ENCODE measurements at regions not wholly inside any gene's neighbourhood (a gene's known extent, or its start where the extent isn't known, plus 50 kb on each side); places are given as distances from the start of the nearest gene placed in this dataset.

DNA sequence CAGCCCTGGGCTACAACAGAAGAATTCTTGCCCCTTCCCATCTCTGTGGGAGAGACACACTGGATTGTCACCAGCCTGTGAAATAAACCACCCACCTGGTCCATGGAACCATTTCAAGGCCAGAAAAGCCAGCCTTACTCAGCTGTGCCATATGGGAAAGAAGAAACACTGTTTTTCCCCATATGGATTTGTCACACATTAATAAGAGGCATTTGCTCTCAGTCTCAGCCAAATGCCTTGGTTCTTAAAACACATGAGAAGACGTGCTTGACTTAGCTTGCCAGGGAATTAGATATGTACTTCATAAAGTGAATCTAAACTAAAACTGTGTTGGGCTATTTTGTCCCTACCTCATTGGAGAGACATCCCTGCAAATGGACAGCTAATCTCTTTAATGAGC is 308.6 kb upstream of the TNP1 start:
- H3K36me3 ChIP-seq (ENCODE audit: control insufficient read depth, insufficient read depth, low read length) = no peaks in the 10 kb centered on the region
- peak; percentile 92 for DNase-seq
- peaks cover 8% of the 10 kb centered on the region for H3K4me1 ChIP-seq (ENCODE audit: control insufficient read depth, insufficient read depth, low read length)
- H3K27ac ChIP-seq (ENCODE audit: low read length) = peak overlapping the region; percentile 50
- no peak overlapping the region for H3K4me3 ChIP-seq (ENCODE audit: low read length)
- no peaks in the 10 kb centered on the region for H3K27me3 ChIP-seq (ENCODE audit: control insufficient read depth, insufficient read depth, low read length)
- no peaks in the 10 kb centered on the region for H3K9me3 ChIP-seq (replicated peaks; ENCODE audit: control insufficient read depth, low read depth, low read length)
- no CpG with 5 or more reads among the region's 1 CpG for WGBS (ENCODE audit: insufficient coverage)

DNA sequence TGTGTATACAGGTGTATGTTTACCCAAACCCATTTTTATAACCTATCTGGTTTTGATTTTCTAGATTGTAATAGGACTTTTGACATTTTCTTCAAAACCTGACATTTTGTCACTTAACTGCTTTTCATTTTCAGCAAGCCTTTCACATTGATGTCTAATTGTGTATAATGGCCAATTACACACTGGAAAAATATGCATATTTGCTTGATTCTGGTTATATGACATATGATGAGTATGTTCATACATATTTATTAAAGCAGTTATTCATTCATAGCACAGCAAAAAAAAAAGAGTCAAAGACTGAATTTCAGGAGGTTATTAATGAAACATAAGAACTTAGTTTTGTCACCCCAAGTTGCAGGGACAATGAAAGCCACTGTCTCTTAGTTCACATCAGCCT is 307.7 kb upstream of the TNP1 start:
- Histone ChIP-seq H3K27me3 (ENCODE audit: control insufficient read depth, insufficient read depth, low read length) (no peaks in the 10 kb centered on the region), H3K4me1 (ENCODE audit: control insufficient read depth, insufficient read depth, low read length) (peaks cover 13% of the 10 kb centered on the region), H3K9me3 (replicated peaks; ENCODE audit: control insufficient read depth, low read depth, low read length) (no peaks in the 10 kb centered on the region)

DNA sequence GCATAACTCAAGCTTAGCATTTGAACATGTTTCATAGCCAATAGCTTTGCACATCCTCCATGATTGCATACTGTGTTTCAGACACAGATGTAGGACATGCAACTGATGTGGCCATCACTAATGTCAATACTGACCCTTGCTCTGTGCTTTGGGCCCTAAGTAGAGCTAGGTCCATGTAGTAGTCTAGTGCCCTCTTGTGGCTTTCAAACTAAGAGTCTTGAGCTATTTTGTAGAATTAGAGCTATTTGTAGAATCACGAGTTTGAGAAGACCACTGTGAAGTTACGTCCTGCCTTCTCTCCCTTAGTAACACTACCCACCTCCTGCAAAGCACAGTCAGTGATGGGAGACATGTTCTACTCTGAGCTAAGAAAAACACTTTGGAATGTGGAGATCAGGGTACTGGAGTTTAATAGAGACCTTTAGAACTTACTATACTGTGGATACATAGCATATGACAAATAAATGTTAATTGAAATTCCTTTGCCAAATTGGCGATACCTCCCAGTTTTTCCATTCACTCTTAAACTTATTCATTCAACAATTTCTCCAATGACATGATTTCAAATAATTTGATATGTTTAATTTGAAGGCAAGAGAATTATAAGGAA is 306.5 kb upstream of the TNP1 start:
- H3K27ac ChIP-seq (ENCODE audit: low read length) = no peak overlapping the region
- no peaks in the 10 kb centered on the region for H3K9me3 ChIP-seq (replicated peaks; ENCODE audit: control insufficient read depth, low read depth, low read length)
- peaks cover 18% of the 10 kb centered on the region for H3K4me1 ChIP-seq (ENCODE audit: control insufficient read depth, insufficient read depth, low read length)
- H3K27me3 ChIP-seq (ENCODE audit: control insufficient read depth, insufficient read depth, low read length) = no peaks in the 10 kb centered on the region
- H3K36me3 ChIP-seq (ENCODE audit: control insufficient read depth, insufficient read depth, low read length) = no peaks in the 10 kb centered on the region
- no peak overlapping the region for H3K4me3 ChIP-seq (ENCODE audit: low read length)
- peak; percentile 49 for DNase-seq
- no CpG with 5 or more reads among the region's 3 CpGs for WGBS (ENCODE audit: insufficient coverage)

More for the DNA sequence above, 307.7 kb upstream of the TNP1 start:
- DNase-seq = no peak
- no peak overlapping the region for H3K4me3 ChIP-seq (ENCODE audit: low read length)
- no peaks in the 10 kb centered on the region for H3K36me3 ChIP-seq (ENCODE audit: control insufficient read depth, insufficient read depth, low read length)
- H3K27ac ChIP-seq (ENCODE audit: low read length) = no peak overlapping the region

DNA sequence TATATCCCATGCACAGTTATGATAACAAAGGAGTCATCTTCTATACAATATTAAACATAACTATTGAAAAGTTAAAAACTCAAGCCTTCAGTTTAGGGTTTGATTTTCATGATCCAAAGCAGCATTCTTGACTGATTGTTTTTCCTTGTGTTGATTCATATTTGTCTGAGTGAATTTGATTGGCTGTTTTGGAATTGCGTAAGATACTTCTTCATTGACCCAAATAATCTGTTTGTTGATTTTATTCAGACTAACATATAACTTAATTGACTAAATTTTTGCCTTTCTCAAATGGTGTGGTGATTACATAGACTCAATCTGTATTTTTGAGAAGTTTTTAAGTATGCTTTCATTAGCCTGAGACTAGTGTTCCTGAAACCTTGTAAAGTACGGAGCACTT is 305.7 kb upstream of the TNP1 start:
- H3K4me1 ChIP-seq (ENCODE audit: control insufficient read depth, insufficient read depth, low read length) = peaks cover 22% of the 10 kb centered on the region
- H3K27ac ChIP-seq (ENCODE audit: low read length) = no peak overlapping the region
- DNase-seq = no peak
- no peaks in the 10 kb centered on the region for H3K9me3 ChIP-seq (replicated peaks; ENCODE audit: control insufficient read depth, low read depth, low read length)
- no peak overlapping the region for H3K4me3 ChIP-seq (ENCODE audit: low read length)
- no peaks in the 10 kb centered on the region for H3K36me3 ChIP-seq (ENCODE audit: control insufficient read depth, insufficient read depth, low read length)
- no peaks in the 10 kb centered on the region for H3K27me3 ChIP-seq (ENCODE audit: control insufficient read depth, insufficient read depth, low read length)
- 88% methylated on average over 1 of the region's 2 CpGs for WGBS (ENCODE audit: insufficient coverage)

DNA sequence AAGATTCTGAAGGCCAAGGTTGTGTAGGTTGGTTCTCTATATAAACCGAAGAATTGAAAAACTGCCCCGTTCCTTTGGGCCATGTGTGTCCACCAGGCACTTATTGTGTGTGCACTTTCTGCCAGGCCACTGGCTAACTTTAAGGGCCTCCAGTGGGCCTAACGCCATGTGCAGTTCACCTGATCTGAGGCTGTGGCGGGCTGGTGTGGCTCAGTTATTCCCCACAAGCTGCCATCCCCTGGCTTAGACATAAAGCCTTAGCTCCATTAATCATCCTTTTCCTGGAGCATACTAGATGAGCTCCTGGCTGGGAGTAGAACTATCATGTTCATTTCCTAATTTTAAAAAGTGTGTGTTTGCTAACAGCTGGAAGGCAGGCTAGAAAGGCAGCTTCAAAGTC is 304.1 kb upstream of the TNP1 start:
- Histone ChIP-seq H3K4me1 (ENCODE audit: control insufficient read depth, insufficient read depth, low read length) (peaks cover 22% of the 10 kb centered on the region), H3K27me3 (ENCODE audit: control insufficient read depth, insufficient read depth, low read length) (no peaks in the 10 kb centered on the region), H3K9me3 (replicated peaks; ENCODE audit: control insufficient read depth, low read depth, low read length) (no peaks in the 10 kb centered on the region), H3K27ac (ENCODE audit: low read length) (no peak overlapping the region), H3K4me3 (ENCODE audit: low read length) (no peak overlapping the region), H3K36me3 (ENCODE audit: control insufficient read depth, insufficient read depth, low read length) (no peaks in the 10 kb centered on the region)
- 94% methylated on average over 2 of the region's 4 CpGs for WGBS (ENCODE audit: insufficient coverage)
- peak; percentile 46 for DNase-seq

DNA sequence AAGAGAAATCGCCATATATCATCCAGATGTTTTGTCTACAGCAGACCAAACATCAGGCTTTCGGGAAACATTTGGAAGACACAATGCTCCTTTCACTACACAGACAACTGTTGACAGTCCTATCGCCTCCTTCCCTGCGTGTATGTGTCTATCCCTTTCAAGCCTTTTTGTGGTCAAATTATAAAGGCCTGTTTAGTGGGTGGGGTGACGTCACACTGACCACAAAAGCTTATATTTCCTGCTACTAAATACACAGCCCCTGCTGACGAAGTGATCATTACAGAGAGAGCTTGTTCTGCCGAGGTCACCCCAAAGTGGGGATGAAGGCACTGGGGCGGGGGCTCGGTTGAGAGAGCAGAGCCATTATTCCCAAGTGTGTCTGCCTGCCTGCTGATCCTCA is 302.7 kb upstream of the TNP1 start:
- peak; percentile 52 for DNase-seq
- no peak overlapping the region for H3K27ac ChIP-seq (ENCODE audit: low read length)
- WGBS (ENCODE audit: insufficient coverage) = 50% methylated on average over 2 of the region's 9 CpGs

DNA sequence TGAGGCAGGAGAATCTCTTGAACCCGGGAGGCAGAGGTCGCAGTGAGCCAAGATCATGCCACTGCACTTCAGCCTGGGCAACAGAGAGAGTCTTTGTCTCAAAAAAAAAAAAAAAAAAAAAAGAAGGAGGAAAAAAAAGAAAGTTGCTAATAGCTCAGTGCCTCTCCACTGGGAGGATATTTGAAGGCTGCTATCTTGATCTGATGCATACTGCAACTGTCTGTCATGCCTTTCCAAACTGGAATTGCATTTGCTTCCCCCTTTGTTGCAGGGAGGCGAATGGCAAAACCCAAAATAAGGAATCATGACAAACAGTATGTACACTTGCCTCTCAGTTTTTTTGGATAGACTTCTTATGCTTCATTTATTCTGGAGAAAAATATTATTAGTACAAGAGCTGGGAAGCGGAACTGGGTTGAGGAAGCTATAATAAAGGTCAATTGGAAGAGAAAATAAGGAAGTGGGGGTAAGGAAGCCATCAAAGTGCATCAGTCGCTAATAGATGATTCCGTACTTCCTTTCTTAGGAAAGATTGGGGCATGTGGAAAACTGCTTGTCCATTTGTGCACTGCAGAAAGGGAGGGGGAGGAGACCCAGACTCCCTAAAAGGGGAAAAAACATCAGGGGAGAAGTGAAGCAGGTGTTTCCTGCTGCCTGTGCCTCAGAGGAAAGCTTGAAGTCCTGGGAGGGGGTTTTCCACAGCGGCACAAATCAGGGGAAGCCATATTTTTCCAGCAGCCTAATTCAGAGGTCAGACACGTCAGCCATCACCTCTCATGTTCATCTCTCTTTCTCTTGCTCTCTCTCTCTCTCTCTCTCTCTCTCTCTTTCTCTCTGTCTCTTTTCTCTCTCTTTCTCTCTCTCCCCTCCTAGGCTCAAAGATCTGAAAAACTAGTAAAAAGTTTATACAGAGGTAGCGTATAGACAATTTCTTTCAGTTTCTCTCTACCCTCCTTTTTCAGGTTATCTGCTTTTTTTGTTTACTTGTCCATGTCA is 301.4 kb upstream of the TNP1 start:
- Histone ChIP-seq H3K4me1 (ENCODE audit: control insufficient read depth, insufficient read depth, low read length) (peaks cover 15% of the 10 kb centered on the region), H3K27ac (ENCODE audit: low read length) (no peak overlapping the region), H3K9me3 (replicated peaks; ENCODE audit: control insufficient read depth, low read depth, low read length) (no peaks in the 10 kb centered on the region), H3K4me3 (ENCODE audit: low read length) (no peak overlapping the region), H3K36me3 (ENCODE audit: control insufficient read depth, insufficient read depth, low read length) (no peaks in the 10 kb centered on the region), H3K27me3 (ENCODE audit: control insufficient read depth, insufficient read depth, low read length) (peaks cover 3% of the 10 kb centered on the region)
- 39% methylated on average over 5 of the region's 9 CpGs for WGBS (ENCODE audit: insufficient coverage)
- DNase-seq = peak; percentile 64

More for the DNA sequence above, 302.7 kb upstream of the TNP1 start:
- Histone ChIP-seq H3K36me3 (ENCODE audit: control insufficient read depth, insufficient read depth, low read length) (no peaks in the 10 kb centered on the region), H3K27me3 (ENCODE audit: control insufficient read depth, insufficient read depth, low read length) (no peaks in the 10 kb centered on the region), H3K4me3 (ENCODE audit: low read length) (no peak overlapping the region), H3K9me3 (replicated peaks; ENCODE audit: control insufficient read depth, low read depth, low read length) (no peaks in the 10 kb centered on the region), H3K4me1 (ENCODE audit: control insufficient read depth, insufficient read depth, low read length) (peaks cover 15% of the 10 kb centered on the region)

DNA sequence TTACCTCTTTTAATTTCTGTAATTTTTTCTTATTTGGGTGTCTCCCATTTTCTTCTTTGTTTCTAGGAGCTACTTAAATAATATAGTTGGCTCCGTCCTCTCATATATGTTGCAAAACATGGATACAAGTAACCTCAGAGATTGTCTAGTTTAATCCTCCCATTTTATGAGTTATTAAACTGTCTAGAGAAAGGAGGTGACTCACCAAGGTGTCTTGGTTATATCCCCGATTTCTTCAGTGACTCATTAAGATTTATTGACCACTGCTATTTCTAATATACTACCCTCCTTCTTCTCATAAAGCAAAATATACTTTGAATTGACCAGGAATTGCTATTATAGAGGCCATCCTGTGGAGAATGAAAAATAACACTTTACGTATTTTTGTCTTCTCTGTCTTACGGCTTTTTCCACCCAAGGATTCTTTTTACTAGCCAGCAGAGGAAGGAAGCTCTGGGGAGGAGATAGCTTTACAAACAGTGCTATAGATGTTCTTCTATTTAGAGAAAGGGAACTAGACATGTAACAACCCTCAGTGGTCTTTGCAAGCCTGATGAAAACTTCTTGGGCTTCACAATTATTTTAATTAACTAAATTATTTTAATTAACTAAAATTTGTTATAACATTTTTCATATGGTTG is 300.4 kb upstream of the TNP1 start:
- Histone ChIP-seq H3K4me1 (ENCODE audit: control insufficient read depth, insufficient read depth, low read length) (peaks cover 15% of the 10 kb centered on the region), H3K36me3 (ENCODE audit: control insufficient read depth, insufficient read depth, low read length) (no peaks in the 10 kb centered on the region), H3K27ac (ENCODE audit: low read length) (no peak overlapping the region), H3K4me3 (ENCODE audit: low read length) (no peak overlapping the region), H3K9me3 (replicated peaks; ENCODE audit: control insufficient read depth, low read depth, low read length) (no peaks in the 10 kb centered on the region), H3K27me3 (ENCODE audit: control insufficient read depth, insufficient read depth, low read length) (peaks cover 7% of the 10 kb centered on the region)
- no CpG with 5 or more reads among the region's 4 CpGs for WGBS (ENCODE audit: insufficient coverage)
- no peak for DNase-seq

DNA sequence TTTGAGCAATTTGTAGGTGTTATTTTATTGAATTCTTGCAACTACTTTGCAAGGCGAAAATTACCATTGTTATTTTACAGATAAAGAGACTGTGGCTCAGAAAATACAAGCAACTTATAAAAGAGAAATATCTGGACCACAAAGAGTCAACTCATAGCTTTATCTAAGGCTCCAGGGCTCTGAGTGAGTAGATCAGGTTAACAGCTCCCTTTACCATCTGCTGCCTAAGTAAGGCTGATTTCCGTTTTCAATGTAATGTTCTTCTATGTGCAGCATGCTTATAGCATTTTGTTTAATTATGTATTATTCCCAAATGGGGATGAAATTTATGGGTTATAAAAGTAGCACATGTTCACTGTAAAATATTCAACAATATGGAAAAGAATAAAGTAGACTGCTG is 299.1 kb upstream of the TNP1 start:
- DNase-seq = no peak
- Histone ChIP-seq H3K36me3 (ENCODE audit: control insufficient read depth, insufficient read depth, low read length) (no peaks in the 10 kb centered on the region), H3K27me3 (ENCODE audit: control insufficient read depth, insufficient read depth, low read length) (peaks cover 9% of the 10 kb centered on the region), H3K4me3 (ENCODE audit: low read length) (no peak overlapping the region), H3K27ac (ENCODE audit: low read length) (no peak overlapping the region), H3K4me1 (ENCODE audit: control insufficient read depth, insufficient read depth, low read length) (peaks cover 15% of the 10 kb centered on the region), H3K9me3 (replicated peaks; ENCODE audit: control insufficient read depth, low read depth, low read length) (no peaks in the 10 kb centered on the region)
- WGBS (ENCODE audit: insufficient coverage) = no CpG with 5 or more reads among the region's 2 CpGs

DNA sequence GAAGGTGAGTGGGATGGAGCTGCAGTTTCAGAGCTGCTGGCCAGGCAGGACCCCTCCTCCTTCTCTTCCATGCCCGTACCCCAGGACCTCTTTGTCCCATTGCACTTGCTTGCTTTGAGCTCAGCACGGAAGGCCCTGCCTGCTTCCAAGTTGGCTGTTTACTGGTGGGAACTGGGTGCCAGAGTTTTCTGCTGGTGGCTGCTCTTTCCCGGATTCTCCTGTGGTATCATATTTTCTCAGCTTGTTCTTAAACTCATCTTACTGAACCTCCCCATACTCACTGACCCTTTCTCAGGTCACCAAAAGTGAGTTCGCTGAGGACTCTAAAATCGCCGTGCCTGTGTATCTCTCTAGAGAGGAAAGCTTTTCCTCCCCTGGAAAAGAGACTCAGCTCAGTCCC is 297.7 kb upstream of the TNP1 start:
- H3K9me3 ChIP-seq (replicated peaks; ENCODE audit: control insufficient read depth, low read depth, low read length) = no peaks in the 10 kb centered on the region
- H3K4me3 ChIP-seq (ENCODE audit: low read length) = no peak overlapping the region
- H3K27ac ChIP-seq (ENCODE audit: low read length) = no peak overlapping the region
- H3K4me1 ChIP-seq (ENCODE audit: control insufficient read depth, insufficient read depth, low read length) = peaks cover 9% of the 10 kb centered on the region
- no peaks in the 10 kb centered on the region for H3K36me3 ChIP-seq (ENCODE audit: control insufficient read depth, insufficient read depth, low read length)
- 79% methylated on average over 5 of the region's 6 CpGs for WGBS (ENCODE audit: insufficient coverage)
- H3K27me3 ChIP-seq (ENCODE audit: control insufficient read depth, insufficient read depth, low read length) = peaks cover 9% of the 10 kb centered on the region
- DNase-seq = no peak

Data from muscle of leg (tissue), 3 donors.